HG02763 (cell line): ENCODE measurements at regions not wholly inside any gene's neighbourhood (a gene's known extent, or its start where the extent isn't known, plus 50 kb on each side); places are given as distances from the start of the nearest gene placed in this dataset.
"Not testable (repeated sequence)": the region's sequence is repeated elsewhere in the genome, so short reads cannot be mapped to it uniquely, and the experiment has no call there.

Experiments used
- ATAC-seq: cut with Tn5 transposase; IDR thresholded peaks from one replicate; pipeline ENCODE4 v1.9.1; 2021; ENCODE audit warnings: mild to moderate bottlenecking, moderate library complexity; ENCODE audit not compliant: unreplicated experiment

DNA sequence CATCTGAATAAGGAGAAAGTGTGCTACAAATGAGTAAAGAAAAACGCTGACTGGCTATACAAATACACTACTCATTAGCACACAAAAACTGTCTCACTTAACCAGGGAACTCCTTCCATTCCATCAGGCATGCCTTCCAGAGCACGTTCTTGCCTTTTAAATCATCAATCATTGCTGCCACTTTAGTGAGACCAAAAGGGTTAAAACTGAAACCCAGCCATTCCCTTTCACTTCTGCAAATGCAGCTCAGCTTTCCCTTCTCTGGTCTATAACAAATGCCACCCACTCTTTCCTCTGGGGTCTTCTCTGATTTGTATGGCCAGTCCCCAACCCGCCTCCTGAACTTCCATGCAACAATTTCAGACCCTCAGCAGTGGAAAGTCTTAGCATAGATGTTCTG lies 231.5 kb downstream of the TRIML1 start:
- no peak for ATAC-seq

DNA sequence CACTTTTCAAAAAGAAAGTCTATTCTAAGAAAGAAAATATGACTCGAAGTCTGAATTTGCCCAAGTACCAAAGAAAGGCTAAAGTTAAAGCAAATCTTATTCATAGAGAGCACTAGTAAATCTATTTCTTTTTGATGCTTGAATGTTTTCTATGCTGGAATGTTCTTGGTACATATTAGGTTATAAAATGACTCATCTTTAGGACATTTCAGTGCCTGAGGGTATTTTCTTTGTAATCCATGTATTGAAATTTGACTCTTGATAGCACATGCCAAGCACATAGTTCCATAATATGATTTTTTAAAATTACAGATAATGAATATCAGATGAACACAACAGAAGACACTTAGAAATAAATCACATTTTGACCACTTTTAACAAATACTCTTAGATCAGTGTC lies 232.8 kb downstream of the TRIML1 start:
- ATAC-seq, result no peak

DNA sequence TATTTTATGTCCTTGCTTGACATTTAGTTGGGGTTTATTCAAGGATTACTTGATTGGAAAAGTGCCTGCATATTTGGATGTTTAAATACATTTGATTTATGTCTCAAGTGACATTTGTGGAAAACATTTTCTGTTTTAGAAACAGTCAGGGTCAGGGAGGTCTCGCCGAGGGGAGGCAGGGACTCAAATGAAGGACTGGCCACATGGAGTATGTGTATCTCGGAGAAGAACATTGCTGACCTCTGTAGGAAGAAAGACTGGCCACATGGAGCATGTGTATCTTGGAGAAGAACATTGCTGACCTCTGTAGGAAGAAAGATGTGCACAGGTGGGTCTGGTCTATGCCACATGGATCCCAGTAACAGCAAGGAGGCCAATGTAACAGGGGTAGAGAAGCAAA lies 233.6 kb downstream of the TRIML1 start:
- no peak for ATAC-seq

DNA sequence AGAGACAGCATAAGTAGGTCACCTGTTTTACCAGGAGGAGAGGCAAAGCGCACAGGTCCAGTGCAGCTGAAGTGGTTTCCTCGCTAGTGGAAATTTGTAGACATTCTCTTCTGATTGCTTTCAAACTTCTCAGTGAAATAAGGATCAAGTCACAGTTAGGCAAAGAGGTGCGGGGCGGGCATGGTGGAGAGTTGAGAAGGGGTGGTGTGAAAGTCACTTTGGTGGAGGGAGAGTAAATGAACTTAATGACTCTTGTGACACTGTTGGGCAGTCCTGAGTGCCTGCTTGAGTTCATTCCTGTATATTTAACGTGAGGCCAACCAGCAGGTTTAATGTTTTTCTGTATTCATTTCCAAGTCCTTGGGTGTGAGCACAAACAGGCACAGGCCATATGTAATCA lies 235.6 kb downstream of the TRIML1 start:
- ATAC-seq, result no peak

DNA sequence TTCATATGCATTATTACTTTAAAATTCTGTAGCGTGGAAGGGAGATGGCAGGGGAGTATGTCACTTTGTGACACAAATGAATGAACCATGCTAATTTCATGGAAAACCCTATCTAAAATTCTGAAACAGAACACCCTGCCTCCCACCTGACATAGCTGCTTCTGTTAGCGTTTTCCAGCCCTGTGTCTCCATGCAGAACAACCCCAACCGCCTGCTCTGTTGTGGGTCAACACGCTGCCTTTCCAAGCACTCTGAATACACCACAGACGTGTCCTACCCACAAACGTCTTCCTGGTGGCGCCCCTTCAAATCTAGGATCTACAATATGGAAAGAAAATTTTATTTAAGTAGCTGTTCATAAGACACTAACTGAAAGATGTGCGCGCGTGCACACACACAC lies 238.6 kb downstream of the TRIML1 start:
- ATAC-seq, result no peak

DNA sequence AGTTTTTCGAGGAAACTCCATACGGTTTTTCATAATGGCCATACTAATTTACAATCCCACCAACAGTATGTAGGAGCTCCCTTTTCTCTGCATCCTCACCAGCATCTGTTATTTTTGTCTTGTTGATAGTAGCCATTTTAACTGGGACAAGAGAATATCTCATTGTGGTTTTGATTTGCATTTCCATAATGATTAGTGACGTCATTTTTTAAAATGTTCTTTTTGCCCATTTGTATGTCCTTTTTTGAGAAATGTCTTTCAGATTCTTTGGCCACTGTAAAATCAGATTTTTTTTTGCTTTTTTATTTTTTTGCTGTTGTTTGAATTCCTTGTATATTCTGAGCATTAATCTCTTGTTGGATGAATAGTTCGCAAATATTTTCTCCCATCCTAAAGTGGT lies 243.9 kb downstream of the TRIML1 start:
- ATAC-seq, result no peak

DNA sequence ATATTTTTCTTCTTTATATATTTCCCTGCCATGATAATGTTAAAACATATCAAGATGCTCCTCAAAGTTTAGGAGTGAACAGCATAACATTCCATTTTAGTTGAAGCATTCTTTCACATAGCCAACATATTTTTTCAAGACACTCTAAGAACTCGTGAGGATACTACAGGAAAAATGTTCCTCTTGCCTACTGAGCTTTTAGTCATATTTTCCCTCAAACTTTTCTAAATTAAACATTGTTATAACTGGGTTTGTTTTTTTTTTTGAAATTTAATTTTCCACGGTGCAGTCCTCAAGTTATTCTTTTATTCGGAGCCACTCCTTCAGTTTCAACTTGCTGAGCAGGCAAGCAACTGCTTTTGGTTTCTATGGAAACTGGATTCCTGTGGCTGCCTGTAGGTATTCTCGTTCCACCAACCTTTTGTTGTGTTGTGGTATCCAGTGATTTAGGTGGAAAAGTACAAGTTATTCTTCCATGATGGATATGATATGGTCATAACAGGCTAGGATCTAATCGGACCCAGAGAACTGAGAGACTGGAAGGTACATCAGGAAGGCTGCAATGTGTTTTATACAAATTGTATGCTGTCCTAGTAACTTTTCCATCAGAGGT lies 248.0 kb downstream of the TRIML1 start:
- no peak for ATAC-seq

DNA sequence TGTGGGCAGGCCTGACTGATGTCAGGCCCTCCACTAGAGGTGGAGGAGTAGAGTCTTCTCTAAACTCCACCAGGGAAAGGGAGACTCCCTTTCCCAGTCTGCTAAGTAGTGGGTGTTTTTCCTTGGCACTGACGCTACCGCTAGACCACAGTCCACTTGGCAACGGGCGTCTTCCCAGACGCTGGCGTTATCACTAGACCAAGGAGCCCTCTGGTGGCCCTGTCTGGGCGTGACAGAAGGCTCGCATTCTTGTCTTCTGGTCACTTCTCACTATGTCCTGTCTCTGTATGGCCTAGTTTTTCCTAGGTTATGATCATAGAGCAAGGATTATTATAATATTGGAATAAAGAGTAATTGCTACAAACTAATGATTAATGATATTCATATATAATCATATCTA lies 252.1 kb downstream of the TRIML1 start:
- not testable (repeated sequence) for ATAC-seq

DNA sequence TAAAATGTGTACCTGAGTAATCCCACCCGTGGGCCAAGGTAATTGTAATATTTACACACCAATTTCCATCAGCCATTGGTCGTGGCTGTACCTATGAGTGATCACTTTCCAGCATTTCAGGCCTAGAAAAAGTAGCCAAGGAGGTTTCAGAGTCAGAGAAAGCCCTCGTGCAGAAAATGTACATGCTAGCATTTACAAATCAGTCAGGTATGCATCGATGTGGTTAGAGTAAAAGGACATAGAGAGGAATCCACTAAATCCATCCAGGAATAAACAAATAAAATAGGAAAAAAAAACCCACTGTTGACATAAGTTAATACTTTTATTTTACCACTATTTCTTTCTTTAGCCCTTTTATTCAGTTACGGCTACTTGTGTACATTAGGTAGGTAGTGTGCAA lies 256.8 kb downstream of the TRIML1 start:
- ATAC-seq, result no peak

DNA sequence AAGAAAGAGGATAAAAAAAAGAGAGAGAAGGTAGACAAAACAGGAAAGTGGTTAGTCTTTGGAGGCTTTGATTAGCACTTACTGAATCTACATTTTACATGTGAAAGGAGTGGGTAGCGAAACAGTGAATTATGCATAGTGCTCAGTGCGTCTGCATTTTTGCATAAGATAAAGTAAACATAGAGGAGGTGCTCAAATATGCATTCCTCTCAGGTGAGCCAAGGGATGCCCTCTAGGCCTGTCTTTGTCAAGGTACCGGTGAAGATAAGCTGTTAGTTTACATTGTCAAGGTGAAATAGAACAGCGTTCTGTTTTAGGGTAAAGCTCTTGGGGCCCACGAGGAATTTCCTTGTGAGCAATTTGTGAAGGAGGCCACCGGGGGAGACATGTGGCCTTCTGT lies 260.6 kb downstream of the TRIML1 start:
- no peak for ATAC-seq

DNA sequence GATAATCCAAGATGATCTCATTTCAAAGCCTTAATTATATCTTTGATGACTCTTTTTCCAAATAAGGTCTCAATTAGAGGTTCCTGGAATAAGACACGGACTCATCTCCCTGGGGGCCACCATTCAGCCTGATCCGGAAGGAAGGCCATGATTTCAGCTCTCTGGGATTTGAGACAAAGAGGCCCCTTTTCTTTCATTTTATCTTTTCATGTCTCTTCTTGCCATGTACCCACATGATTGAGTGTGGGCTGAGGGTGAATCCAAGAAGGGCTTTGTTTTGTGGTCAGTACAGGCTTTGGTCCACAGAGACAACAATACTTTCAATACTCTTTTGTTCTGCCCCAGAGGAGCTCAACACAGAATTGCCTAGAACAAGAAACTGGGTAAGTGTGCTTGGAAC lies 261.2 kb downstream of the TRIML1 start:
- no peak for ATAC-seq

DNA sequence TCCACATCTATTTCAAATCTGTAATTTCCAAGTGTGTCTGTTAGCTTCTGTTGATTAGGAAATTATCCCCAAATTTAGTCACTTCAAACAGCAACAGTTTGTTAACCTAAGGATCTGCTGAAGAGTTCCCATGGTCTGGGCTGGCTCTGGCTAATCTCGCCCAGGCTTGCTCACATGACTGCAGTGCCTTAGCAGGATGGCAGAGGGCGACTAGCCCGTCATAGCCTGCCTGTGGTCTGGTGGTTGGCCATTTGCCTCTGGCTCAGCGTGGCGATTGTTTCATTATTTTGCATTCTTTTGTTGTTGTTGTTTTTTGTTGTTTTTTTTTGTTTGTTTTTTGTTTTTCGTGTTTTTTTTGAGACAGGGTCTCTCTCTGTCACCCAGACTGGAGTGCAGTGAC lies 264.0 kb downstream of the TRIML1 start:
- ATAC-seq, result no peak

DNA sequence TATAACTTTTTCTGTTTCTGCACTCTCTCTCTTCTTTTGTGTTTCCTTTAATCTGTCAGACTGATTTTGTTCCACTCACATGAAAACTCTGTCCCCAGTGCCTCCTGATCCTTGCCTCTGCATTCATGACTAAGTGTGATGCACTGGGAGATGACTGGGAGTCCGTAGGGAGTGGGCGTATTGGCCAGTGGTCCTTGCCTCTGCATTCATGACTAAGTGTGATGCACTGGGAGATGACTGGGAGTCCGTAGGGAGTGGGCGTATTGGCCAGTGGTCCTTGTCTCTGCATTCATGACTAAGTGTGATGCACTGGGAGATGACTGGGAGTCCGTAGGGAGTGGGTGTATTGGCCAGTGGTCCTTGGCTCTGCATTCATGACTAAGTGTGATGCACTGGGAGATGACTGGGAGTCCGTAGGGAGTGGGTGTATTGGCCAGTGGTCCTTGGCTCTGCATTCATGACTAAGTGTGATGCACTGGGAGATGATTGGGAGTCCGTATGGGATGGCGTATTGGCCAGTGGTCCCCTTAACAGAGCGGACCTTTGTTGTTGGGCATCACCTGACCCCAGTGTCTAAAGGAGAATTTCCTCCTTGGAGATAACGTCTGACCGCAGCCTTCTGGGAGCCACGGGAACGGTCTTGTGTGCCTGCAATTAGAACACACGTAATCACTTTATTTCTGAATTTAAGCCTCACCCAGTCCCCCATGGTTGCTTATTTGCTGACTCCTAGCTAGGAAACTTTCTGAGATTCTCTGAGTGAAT lies 266.0 kb downstream of the TRIML1 start:
- ATAC-seq, result not testable (repeated sequence)

DNA sequence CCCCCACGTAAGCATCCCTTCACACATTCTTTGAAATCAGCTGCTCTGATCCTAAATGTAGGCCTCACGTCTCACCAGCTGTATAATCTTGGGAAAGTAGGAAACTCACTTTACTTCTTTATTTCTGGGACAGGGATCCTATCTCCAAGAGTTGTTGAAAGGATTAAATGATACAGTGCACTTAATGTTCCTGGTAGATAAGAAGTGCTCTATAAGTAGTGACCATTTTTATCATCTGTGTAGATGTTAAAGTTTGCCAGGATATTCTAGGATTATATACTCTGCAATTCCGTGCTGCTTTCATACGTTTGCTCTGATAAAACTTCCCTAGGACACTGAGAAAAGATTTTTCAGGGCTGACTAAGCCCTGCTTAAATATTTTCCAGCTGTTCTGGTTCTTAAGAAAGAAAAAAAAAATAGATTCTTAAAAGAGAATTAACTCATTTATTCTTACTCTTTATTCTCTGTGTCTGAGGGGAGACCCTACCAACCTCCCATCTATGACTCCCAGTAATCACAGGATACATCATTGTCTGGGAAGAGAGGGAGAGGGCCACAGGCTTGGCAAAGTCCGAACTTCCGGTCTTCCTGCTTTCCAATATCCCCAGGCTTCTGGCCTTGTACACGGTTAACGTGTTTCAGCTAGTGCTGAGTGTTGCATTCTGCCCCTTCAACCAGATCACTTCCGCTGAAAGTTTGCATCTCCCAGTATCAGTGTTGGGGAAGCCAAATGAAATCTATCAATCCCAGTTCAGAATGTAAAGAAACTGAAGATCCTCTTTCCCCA lies 269.2 kb downstream of the TRIML1 start:
- no peak for ATAC-seq

DNA sequence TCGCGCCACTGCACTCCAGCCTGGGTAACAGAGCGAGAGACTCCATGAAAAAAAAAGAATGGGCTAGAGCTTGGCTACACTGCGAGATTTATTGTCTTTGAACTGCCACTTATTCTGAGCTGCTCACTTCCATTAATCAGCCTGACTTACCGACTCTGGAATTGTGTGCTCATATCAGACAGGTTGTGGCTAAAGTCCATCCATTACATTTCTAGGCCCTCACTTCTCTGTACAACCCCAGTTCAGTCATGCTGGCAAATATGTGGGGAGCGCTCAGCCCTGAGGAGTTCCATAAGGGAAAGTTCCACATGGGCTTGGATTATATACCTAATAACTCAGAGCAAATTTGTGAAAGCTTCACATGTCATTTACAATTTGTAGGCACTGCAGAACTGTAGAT lies 270.6 kb downstream of the TRIML1 start:
- ATAC-seq, result no peak

DNA sequence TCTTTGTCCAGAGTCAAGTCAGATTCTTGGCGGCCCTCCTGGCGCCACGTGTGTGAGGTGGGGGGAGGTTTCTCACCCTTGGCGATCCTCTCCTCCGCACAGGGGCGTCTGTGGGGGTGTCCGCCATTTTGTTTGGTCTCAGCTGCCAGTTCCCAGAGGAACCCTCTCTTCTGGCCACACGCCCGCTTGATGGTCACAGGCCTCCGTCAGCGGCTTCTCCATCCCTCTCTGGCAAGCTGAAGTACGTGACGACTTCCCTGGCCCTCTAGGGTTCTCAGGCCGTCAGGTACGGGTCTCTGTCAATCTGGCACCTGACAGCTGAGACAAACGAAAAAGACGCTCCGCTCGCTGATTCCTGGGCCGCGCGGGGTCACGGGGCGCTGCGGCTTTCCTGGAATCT lies 272.6 kb downstream of the TRIML1 start:
- ATAC-seq, result no peak

DNA sequence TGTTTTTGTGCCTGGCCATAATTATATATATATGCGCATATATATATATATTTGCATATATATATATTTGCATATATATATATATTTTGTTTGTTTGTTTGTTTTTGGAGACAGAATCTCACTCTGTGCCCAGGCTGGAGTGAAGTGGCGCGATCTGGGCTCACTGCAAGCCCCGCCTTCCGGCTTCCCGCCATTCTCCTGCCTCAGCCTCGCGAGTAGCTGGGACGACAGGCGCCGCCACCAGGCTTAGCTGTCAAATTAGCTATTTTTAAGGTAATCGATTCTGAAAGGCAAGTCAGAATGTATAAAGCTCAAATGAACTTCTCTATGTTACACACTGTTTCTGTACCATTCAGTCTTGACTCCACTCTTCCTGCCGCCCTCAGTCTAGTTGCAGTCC lies 273.3 kb downstream of the TRIML1 start:
- no peak for ATAC-seq

DNA sequence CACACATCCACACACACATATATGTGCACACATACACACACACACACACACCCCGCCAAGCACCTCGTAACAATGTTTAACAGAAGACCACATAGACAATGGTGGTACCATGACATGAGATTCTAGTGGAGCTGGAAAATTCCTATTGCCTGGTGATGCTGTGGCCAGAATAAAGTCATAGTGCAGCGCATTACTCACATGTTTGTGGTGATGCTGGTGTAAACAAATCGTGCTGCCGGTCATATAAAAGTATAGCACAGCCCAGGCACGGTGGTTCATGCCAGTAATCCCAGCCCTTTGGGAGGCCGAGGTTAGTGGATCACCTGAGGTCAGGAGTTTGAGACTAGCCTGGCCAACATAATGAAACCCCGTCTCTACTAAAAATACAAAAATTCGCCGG lies 275.2 kb downstream of the TRIML1 start:
- no peak for ATAC-seq

DNA sequence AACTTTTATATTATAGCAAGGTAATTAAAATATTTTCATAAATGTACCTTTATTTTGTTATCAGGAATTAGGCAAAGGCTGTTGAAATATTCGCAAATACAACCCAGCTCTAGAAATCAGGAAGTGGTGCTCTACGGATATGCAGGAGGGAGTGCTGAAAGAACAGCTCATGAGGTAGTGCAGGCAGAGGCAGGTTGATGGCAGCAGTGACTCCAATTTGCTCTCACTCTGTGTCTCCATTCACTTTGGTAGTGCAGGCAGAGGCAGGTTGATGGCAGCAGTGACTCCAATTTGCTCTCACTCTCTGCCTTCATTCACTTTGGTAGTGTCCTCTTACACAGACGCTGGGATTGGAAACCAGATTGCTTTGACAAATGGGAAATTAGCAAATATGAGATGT lies 277.9 kb downstream of the TRIML1 start:
- no peak for ATAC-seq

DNA sequence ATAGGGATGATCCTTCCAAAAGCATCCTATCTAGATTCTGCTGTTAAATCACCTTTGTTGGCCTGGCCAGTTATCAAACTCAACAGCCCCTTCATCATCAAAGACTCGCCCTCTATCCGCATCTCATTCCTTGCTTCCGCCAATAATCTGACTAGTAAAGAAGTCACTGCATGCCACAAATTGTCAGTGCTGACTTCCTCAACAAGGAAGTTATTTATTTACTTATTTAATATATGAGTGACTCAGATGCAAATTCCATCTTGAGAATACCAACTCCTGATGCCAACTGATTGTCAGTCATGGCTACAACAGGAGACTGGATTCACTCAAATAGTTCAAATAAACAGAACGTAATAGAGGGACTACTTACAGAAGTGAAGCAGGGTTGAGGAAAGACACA lies 283.8 kb downstream of the TRIML1 start:
- ATAC-seq, result no peak

DNA sequence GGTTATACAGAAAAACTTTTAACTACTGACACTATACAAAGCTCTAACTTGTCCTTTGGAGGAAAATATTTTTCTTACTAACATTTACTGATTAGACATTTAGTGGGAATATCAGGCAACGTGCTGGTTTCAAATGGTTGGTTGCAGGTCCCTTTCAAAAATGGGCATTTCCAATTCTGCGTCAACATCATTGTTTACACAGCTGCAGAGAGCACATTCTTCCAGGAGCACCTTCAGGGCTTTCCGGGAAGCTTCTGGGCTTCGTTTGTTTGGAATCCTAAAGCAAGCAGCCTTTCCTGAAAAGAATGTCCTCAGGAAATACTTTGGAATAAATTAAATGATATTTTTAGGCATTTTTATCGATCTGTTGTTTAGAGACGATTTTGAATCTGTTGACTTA lies 289.7 kb downstream of the TRIML1 start:
- ATAC-seq, result no peak

DNA sequence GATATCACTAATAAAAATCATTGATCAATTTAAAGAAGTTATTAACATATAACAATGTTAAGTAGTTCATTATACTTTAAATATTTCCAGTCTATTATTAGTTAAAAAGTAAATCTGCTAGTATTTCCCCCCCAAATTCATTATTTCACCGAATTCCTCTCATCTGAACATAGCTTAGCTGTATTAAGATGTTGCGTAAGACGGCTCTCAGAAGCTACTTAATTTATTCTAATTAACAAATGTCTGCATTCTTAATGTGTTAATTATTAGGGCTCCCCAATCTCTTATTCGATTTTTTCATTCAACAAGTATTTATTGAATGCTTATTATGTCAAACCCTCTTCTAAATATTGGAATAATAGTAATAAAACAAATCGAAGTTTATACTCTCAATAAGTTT lies 290.7 kb downstream of the TRIML1 start:
- ATAC-seq, result no peak
